Endothelial cell (in vitro differentiated cells): ENCODE measurements at regions not wholly inside any gene's neighbourhood (a gene's known extent, or its start where the extent isn't known, plus 50 kb on each side); places are given as distances from the start of the nearest gene placed in this dataset.

ENCODE experiments used
- DNase-seq: peaks from one replicate; pipeline ENCODE4 v3.0.0; 2021; ENCODE audit warnings: low spot score
- H3K27ac Mint-ChIP-seq: one replicate; pipeline ENCODE4 v1.8.0; 2021; ENCODE audit warnings: mixed read lengths, inconsistent platforms; ENCODE audit not compliant: unreplicated experiment
- H3K27me3 Mint-ChIP-seq: one replicate; pipeline ENCODE4 v1.8.0; 2021; ENCODE audit warnings: mild to moderate bottlenecking, moderate library complexity, mixed read lengths, inconsistent platforms; ENCODE audit not compliant: unreplicated experiment
- H3K36me3 Mint-ChIP-seq: one replicate; pipeline ENCODE4 v1.8.0; 2021; ENCODE audit warnings: mild to moderate bottlenecking, low read depth, mixed read lengths, inconsistent platforms; ENCODE audit not compliant: unreplicated experiment
- H3K4me1 Mint-ChIP-seq: one replicate; pipeline ENCODE4 v1.8.0; 2021; ENCODE audit warnings: mild to moderate bottlenecking, mixed read lengths, inconsistent platforms; ENCODE audit not compliant: unreplicated experiment
- H3K4me3 Mint-ChIP-seq: one replicate; pipeline ENCODE4 v1.8.0; 2021; ENCODE audit warnings: mild to moderate bottlenecking, mixed read lengths, inconsistent platforms; ENCODE audit not compliant: unreplicated experiment
- H3K9me3 Mint-ChIP-seq: one replicate; pipeline ENCODE4 v1.8.0; 2021; ENCODE audit warnings: mixed read lengths, inconsistent platforms; ENCODE audit not compliant: unreplicated experiment
- CTCF ChIP-seq: fragments of 200-600 bp; sonication (generic); IDR thresholded peaks from one replicate; pipeline ENCODE4 v1.5.0; 2021; ENCODE audit warnings: antibody characterized with exemption; ENCODE audit not compliant: unreplicated experiment

GRCh38 chr3:94716326-94717018 lies 653.6 kb downstream of the NSUN3 start:
- DNase-seq, result no peak
- Mint-ChIP-seq H3K9me3 (no peaks in the 10 kb centered on the region), H3K27me3 (no peaks in the 10 kb centered on the region), H3K4me3 (no peak overlapping the region), H3K36me3 (no peaks in the 10 kb centered on the region), H3K4me1 (peaks cover 3% of the 10 kb centered on the region), H3K27ac (no peak overlapping the region)
- TF ChIP-seq CTCF, result no peak

- DNase-seq, result no peak
These were observed 671.3 kb downstream of the NSUN3 start for GRCh38 chr3:94734206-94734605.

GRCh38 chr3:94735354-94735753 lies 672.5 kb downstream of the NSUN3 start:
- H3K4me3 Mint-ChIP-seq, result no peak overlapping the region
- H3K27me3 Mint-ChIP-seq, result no peaks in the 10 kb centered on the region

More at GRCh38 chr3:94734206-94734605, 671.3 kb downstream of the NSUN3 start:
- Mint-ChIP-seq H3K4me1 (no peaks in the 10 kb centered on the region), H3K4me3 (no peak overlapping the region), H3K36me3 (no peaks in the 10 kb centered on the region), H3K27ac (no peak overlapping the region), H3K9me3 (no peaks in the 10 kb centered on the region), H3K27me3 (no peaks in the 10 kb centered on the region)
- TF ChIP-seq CTCF, result no peak

DNA sequence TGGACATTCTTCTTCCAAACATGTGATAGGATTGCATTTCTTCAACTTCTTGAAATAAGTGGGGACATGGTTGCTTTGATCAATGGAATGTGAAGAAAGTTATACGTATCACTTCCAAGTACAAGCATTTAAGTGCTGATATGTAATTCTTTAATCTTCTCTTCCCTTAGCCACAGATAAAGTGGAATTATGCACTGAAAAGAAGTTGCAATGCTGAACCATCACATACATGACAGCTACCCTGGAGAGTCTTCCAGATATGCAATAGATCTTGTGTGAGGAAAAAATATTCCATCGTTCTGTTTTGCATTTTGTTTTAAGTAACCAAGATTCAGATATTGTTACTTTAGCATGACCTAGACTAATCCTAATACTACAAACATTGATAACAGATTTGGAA lies 674.3 kb downstream of the NSUN3 start:
- Mint-ChIP-seq H3K9me3 (no peaks in the 10 kb centered on the region), H3K27me3 (no peaks in the 10 kb centered on the region), H3K36me3 (no peaks in the 10 kb centered on the region), H3K4me1 (no peaks in the 10 kb centered on the region), H3K4me3 (no peak overlapping the region), H3K27ac (no peak overlapping the region)
- DNase-seq, result no peak
- no peak for TF ChIP-seq CTCF

More at GRCh38 chr3:94735354-94735753, 672.5 kb downstream of the NSUN3 start:
- no peaks in the 10 kb centered on the region for H3K9me3 Mint-ChIP-seq
- no peak for TF ChIP-seq CTCF
- no peaks in the 10 kb centered on the region for H3K4me1 Mint-ChIP-seq
- no peak overlapping the region for H3K27ac Mint-ChIP-seq
- no peaks in the 10 kb centered on the region for H3K36me3 Mint-ChIP-seq
- no peak for DNase-seq

- H3K4me3 Mint-ChIP-seq, result no peak overlapping the region
- peaks cover 1% of the 10 kb centered on the region for H3K27me3 Mint-ChIP-seq
- H3K9me3 Mint-ChIP-seq, result no peaks in the 10 kb centered on the region
- no peak for TF ChIP-seq CTCF
- DNase-seq, result no peak
- H3K4me1 Mint-ChIP-seq, result no peaks in the 10 kb centered on the region
- peaks cover 7% of the 10 kb centered on the region for H3K36me3 Mint-ChIP-seq
- no peak overlapping the region for H3K27ac Mint-ChIP-seq
These were observed 676.6 kb downstream of the NSUN3 start for GRCh38 chr3:94739420-94739819.
